Amniotic stem cell (primary cell): ENCODE measurements at regions not wholly inside any gene's neighbourhood (a gene's known extent, or its start where the extent isn't known, plus 50 kb on each side); places are given as distances from the start of the nearest gene placed in this dataset.
"Not testable (repeated sequence)": the region's sequence is repeated elsewhere in the genome, so short reads cannot be mapped to it uniquely, and the experiment has no call there.

Experiments used
- DNase-seq: peaks from one replicate; lab custom pipeline; 2025; lab: John Stamatoyannopoulos, UW

DNA sequence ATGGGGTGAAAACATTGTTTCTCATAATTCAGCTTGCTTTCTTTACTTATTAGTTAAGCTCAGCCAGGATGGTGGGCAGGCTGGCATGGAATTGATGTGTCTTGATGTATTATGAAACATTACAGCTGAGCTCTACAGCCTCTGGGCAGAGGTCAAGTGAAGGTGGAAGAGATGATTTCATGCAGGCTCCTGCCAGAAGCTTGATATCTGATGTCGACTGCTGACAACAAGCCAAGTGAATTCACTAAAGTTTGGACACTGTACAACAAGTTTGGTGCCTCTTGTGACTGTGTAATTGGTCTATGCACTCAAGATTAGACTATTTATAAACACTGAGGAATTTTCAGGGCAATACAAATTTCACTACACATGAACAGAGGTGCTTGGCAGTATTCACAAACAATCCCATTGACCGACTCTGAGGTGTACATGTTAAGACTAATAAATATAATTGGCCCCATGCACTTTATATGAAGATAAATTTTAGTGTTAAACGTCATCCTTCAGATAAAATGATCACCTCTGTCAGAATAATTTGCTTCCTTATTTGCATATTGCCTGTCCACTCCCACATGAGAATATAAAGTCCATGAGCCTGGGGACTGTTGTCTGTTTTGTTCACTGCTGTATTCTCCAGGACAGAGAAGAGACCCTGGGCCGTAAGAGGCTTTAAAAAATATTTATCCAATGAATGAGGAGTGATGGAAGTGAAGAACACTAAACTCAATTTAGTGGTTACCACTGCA is 612.2 kb downstream of the IQCM start:
- no peak for DNase-seq

GRCh38 chr4:149202117-149202516 is 613.5 kb downstream of the IQCM start:
- DNase-seq: no peak

DNA sequence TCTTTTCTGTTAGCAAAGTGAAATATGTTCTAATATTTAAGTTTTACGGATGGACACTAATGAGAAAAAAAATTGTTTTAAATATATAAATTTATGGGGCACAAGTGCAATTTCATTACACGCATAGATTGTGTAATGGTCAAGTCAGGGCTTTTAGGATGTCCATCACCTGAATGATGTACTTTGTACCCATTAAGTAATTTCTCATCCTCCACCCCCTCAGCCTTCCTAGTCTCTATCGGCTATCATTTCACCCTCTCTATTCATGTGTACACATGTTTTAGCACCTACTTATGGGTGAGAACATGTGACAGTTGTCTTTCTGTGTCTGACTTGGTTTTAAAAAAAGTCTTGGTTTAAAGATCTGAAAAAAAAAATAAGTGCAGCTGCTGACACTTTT is 616.0 kb downstream of the IQCM start:
- no peak for DNase-seq

DNA sequence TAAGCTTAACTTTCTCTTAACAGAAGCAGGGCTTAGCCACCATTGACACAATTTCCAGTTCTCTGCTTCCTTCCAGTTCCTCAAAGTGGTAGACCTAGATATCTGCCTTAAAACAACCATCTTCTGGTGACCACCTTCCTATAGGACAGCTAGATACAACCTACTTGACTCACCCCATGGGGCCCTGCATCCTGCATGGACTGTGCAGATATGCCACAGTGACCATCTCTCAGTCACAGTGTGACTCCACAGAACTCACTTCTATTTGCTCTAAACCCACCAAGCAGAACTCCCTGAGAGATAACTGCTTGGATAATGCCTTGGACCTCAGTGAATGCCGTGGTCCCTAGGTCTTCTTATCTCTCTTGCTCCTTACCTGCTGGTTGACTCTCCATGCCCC is 621.6 kb downstream of the IQCM start:
- DNase-seq: no peak

- no peak for DNase-seq
Measured at GRCh38 chr4:149187726-149188125, 627.9 kb downstream of the IQCM start.

GRCh38 chr4:149183638-149184037 is 632.0 kb downstream of the IQCM start:
- DNase-seq: no peak

DNA sequence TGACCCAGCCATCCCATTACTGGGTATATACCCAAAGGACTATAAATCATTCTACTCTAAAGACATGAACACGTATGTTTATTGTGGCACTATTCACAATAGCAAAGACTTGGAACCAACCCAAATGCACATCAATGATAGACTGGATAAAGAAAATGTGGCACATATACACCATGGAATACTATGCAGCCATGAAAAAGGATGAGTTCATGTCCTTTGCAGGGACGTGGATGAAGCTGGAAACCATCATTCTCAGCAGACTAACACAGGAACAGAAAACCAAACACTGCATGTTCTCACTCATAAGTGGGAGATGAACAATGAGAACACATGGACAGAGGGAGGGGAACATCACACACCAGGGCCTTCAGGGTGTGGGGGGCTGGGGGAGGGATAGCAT is 634.2 kb downstream of the IQCM start:
- not testable (repeated sequence) for DNase-seq

DNA sequence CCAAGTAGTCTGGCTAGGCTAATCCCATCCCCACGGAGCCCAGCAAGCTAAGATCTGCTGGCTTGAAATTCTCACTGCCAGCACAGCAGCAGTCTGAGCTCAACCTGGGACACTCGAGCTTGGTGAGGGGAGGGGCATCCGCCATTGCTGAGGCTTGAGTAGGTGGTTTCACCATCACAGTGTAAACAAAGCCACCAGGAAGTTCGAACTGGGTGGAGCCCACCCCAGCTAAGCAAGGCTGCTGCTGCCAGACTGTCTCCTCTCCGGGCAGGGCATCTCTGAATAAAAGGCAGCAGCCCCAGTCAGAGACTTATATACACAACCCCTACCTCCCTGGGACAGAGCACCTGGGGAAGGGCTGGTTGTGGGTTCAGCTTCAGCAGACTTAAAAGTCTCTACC is 639.6 kb downstream of the IQCM start:
- no peak for DNase-seq

DNA sequence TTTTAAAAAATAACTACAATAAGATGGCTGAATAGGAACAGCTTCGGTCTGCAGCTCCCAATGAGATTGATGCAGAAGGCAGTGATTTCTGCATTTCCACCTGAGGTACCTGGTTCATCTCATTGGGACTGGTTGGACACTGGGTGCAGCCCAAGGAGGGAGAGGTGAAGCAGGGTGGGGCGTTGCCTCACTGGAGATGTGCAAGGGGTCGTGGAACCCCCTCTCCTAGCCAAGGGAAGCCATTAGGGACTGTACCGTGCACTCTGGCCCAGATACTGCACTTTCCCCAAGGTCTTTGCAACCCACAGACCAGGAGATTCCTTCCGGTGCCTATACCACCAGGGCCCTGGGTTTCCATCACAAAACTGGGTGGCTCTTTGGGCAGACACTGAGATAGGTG is 640.1 kb downstream of the IQCM start:
- no peak for DNase-seq

- DNase-seq: no peak
Measured at GRCh38 chr4:149173241-149174013, 642.2 kb downstream of the IQCM start.

- DNase-seq: no peak
Measured at GRCh38 chr4:149168645-149169044, 647.0 kb downstream of the IQCM start.

DNA sequence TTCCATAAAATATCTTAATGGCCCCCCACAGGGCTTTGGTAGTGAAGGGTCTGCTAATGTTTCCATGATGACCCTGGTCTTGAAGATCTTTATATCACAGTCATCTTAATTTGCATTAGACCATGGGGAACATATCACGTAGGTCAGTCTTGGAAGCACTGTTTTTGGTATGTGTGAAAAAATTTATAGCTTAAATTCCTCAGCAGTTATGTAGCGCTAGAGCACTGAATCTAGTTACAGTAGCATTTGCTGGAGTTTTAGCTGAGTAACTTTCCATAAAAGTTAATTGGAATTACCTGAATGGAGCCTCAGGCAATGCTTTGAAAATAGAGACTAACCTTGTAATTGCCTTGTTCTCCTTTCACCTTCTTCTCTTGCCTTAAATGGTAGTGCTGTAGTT is 648.8 kb downstream of the IQCM start:
- no peak for DNase-seq

GRCh38 chr4:149166365-149166764 is 649.3 kb downstream of the IQCM start:
- DNase-seq: no peak

- peak; percentile 37 for DNase-seq
Measured at GRCh38 chr4:149164282-149164681, 651.4 kb downstream of the IQCM start.

DNA sequence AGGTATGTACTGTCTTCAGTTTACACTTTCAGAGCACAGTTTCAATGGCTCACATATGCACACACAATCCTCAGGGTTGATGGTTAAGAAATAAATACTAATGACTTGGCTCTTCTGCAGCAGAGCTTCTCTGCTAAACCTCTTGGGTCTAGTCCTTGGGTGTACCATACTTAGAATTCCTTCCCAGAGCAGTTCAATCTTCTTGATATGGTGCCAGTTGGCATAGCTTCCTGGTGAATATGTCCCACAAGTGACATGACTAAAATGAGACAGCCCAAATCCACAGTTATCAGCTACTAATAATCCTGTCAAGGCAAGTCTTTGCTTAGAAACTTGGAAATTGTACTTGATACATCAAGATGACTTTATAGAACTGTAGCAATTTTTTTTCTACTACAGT is 654.4 kb downstream of the IQCM start:
- DNase-seq: no peak

- DNase-seq: no peak
Measured at GRCh38 chr4:149160370-149160769, 655.3 kb downstream of the IQCM start.

GRCh38 chr4:149158817-149159216 is 656.8 kb downstream of the IQCM start:
- DNase-seq: no peak

GRCh38 chr4:149145803-149146202 is 669.8 kb downstream of the IQCM start:
- peak; percentile 15 for DNase-seq

DNA sequence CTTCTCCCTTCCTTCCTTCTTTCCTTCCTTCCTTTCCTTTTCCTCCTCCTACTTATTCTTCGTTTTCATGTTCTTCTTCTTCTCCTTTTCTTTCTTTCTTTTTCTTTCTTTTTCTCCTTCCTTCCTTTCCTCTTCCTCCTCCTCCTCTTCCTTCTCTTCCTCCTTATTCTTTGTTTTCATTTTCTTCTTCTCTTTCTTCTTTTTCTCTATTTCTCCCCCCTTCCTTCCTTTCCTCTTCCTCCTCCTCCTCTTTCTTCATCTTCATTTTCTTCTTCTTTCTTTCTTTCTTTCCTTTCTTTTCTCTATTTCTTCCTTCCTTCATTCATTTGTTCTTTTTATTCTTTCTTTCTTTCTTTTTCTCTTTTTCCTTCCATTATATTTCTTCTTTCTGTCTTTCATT is 671.6 kb downstream of the IQCM start:
- no peak for DNase-seq

DNA sequence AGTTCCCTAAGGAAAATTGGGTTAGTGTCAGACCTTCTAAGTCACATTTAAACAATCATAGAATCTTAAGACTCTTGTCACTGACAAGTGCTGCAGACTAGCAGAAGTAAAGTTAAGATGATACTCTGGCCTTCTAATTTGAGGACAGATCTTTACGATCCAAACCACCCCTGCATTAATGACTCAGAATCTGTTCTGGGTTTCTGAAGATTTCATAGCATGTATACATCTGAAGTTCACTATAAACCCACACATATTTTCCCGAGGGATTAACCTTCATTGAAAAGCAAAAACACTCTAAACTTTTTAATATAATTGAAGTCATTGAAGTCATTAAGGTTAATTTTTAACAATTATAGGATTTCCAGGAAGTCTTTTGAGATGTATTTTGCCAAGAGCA is 674.3 kb downstream of the IQCM start:
- no peak for DNase-seq

GRCh38 chr4:149140841-149141240 is 674.8 kb downstream of the IQCM start:
- DNase-seq: no peak

DNA sequence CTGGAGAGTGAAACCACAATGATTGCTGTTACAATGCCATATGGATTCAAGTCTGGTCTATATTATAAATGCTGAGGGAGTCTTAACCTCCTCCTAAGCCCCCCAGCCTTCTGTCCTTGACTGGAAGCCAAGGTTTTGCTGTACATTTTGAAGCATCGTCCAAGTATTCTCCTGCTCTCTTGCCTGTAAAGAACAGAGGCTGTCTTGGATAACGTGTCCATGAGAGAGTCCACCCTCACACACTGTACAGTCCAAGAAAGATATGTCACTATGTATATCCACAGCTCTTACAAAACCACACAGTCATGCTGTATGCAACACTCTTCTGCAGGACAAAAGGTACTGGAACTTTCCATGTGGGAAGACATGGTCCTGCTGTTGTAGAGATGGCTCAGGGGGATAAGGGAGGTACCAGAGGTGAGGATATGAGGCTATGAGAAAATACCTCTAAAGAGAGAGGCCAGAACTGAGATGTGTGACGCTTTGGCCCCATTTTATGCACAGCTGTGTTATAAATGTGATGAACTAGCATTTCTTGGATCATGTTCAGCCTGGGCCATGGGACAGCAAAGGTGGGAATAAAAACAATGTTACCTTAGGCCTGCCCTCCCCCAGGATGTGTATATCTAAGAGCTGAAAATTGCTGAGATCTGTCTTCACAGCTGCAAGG is 678.6 kb downstream of the IQCM start:
- DNase-seq: no peak

DNA sequence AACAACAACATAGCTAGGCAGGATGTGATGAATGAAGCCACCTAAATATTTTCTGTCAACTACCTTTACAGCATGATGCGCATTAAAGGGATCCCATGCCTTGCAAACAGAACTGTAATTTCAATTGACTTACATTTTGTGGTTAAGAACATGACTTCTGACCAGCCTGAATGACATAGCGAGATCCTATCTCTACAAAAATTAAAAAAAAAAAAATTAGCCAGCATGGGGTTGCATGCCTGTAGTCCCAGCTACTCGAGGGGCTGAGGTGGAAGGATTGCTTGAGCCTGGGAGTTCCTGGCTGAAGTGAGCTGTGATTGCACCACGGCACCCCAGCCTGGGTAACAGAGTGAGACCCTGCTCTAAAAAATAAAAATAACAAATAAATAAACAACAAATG is 680.6 kb downstream of the IQCM start:
- no peak for DNase-seq
